HL-60 (cell line): ENCODE measurements at regions not wholly inside any gene's neighbourhood (a gene's known extent, or its start where the extent isn't known, plus 50 kb on each side); places are given as distances from the start of the nearest gene placed in this dataset.

Experiments
- DNase-seq, 2 experiments: peaks; one replicate each; pipeline ENCODE4 v3.0.0-alpha.2; 2010 to 2020; ENCODE audit warnings: low read depth in 1 of 2, low spot score in 1 of 2
- H3K27ac ChIP-seq: fragments of 250-450 bp; sonication (Bioruptor Pico); replicated peaks from 2 replicates; pipeline ENCODE4 v1.5.1; 2020; ENCODE audit warnings: mild to moderate bottlenecking, moderate library complexity
- H3K27me3 ChIP-seq: fragments of 250-450 bp; sonication (Bioruptor Pico); 2 replicates; pipeline ENCODE4 v1.5.1; 2021; ENCODE audit warnings: mild to moderate bottlenecking, moderate library complexity; ENCODE audit not compliant: insufficient read depth, poor library complexity, severe bottlenecking
- H3K4me3 ChIP-seq: replicated peaks from 2 replicates; pipeline ENCODE4 v1.5.1; 2011; ENCODE audit warnings: mild to moderate bottlenecking, control low read depth, low read length; ENCODE audit not compliant: insufficient read depth
- GABPA ChIP-seq: IDR thresholded peaks from 2 replicates; pipeline ENCODE4 v1.6.1; 2012; ENCODE audit warnings: low read depth
- POLR2AphosphoS5 ChIP-seq: IDR thresholded peaks from 2 replicates; pipeline ENCODE4 v1.6.1; 2012; ENCODE audit warnings: low read depth
- SPI1 ChIP-seq: IDR thresholded peaks from 2 replicates; pipeline ENCODE4 v1.6.1; 2012; ENCODE audit warnings: low read depth, mild to moderate bottlenecking, borderline replicate concordance
- TF ChIP-seq, protein P1 (sequence below): IDR thresholded peaks from 2 replicates; pipeline ENCODE4 v1.6.1; 2012; ENCODE audit warnings: low read depth; ENCODE audit not compliant: insufficient replicate concordance
- TF ChIP-seq, protein P2 (sequence below): IDR thresholded peaks from one replicate; pipeline ENCODE4 v1.5.1; 2011; ENCODE audit warnings: low read length, control low read depth, inconsistent platforms; ENCODE audit not compliant: insufficient read depth

DNA sequence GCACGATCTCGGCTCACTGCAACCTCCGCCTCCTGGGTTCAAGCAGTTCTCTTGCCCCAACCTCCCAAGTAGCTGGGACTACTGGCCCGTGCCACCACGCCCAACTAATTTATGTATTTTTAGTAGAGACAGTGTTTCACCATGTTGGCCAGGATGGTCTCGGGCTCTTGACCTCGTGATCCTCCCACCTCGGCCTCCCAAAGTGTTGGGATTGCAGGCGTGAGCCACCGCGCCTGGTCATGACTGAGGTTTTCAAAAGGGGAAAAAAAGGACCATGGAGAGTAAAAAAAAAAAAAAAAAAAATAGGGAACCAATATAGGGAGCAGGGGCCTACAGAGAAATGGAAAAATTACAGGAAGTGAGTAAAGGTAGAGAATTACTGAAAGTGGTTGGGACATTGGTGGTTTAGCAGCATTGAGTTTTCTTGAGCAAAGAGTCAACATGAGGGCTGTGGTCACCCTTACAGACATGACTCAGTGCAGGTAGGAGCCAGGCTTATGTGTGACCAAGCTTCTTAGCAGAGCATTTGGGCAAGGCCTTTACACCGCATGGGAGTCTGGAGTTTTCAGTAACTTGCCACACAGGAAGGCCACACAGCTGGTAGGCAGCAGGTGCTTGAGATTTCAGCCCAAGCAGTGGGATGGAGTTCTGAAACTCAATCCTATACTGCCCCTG is 447.3 kb downstream of the HS3ST3B1 start:
- peak overlapping the region; percentile 30; the same call in 1 of the 2 replicates for H3K27ac ChIP-seq
- peak; percentile 64 to 82 for DNase-seq
- H3K27me3 ChIP-seq: no peaks in the 10 kb centered on the region
- TF ChIP-seq, protein P1, sequence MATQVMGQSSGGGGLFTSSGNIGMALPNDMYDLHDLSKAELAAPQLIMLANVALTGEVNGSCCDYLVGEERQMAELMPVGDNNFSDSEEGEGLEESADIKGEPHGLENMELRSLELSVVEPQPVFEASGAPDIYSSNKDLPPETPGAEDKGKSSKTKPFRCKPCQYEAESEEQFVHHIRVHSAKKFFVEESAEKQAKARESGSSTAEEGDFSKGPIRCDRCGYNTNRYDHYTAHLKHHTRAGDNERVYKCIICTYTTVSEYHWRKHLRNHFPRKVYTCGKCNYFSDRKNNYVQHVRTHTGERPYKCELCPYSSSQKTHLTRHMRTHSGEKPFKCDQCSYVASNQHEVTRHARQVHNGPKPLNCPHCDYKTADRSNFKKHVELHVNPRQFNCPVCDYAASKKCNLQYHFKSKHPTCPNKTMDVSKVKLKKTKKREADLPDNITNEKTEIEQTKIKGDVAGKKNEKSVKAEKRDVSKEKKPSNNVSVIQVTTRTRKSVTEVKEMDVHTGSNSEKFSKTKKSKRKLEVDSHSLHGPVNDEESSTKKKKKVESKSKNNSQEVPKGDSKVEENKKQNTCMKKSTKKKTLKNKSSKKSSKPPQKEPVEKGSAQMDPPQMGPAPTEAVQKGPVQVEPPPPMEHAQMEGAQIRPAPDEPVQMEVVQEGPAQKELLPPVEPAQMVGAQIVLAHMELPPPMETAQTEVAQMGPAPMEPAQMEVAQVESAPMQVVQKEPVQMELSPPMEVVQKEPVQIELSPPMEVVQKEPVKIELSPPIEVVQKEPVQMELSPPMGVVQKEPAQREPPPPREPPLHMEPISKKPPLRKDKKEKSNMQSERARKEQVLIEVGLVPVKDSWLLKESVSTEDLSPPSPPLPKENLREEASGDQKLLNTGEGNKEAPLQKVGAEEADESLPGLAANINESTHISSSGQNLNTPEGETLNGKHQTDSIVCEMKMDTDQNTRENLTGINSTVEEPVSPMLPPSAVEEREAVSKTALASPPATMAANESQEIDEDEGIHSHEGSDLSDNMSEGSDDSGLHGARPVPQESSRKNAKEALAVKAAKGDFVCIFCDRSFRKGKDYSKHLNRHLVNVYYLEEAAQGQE: no peak
- peak; percentile 63 for TF ChIP-seq POLR2AphosphoS5
- TF ChIP-seq SPI1: peak; percentile 48; the same call in 1 of the 2 replicates
- TF ChIP-seq, protein P2, sequence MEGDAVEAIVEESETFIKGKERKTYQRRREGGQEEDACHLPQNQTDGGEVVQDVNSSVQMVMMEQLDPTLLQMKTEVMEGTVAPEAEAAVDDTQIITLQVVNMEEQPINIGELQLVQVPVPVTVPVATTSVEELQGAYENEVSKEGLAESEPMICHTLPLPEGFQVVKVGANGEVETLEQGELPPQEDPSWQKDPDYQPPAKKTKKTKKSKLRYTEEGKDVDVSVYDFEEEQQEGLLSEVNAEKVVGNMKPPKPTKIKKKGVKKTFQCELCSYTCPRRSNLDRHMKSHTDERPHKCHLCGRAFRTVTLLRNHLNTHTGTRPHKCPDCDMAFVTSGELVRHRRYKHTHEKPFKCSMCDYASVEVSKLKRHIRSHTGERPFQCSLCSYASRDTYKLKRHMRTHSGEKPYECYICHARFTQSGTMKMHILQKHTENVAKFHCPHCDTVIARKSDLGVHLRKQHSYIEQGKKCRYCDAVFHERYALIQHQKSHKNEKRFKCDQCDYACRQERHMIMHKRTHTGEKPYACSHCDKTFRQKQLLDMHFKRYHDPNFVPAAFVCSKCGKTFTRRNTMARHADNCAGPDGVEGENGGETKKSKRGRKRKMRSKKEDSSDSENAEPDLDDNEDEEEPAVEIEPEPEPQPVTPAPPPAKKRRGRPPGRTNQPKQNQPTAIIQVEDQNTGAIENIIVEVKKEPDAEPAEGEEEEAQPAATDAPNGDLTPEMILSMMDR: no peak
- no peak for TF ChIP-seq GABPA
- H3K4me3 ChIP-seq: no peak overlapping the region

DNA sequence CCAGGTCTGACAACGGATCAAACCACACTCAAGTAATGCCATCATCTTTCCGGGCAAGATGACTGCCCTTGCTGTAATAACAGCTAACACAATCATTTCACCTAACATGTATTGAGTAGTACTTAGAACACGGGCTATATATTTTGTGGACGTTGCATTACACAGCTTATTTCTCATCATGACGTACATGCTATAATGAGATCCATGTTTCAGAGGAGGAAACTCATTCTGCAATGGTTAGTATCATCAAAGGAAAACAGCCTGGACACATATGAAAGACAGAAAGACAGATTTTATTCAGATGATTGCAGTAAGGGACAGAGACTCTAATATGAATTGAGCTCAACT is 446.7 kb downstream of the HS3ST3B1 start:
- H3K4me3 ChIP-seq: no peak overlapping the region
- DNase-seq: no peak
- no peaks in the 10 kb centered on the region for H3K27me3 ChIP-seq
- TF ChIP-seq, protein P2: no peak
- TF ChIP-seq, protein P1: no peak
- no peak for TF ChIP-seq POLR2AphosphoS5
- TF ChIP-seq GABPA: no peak
- TF ChIP-seq SPI1: no peak
- H3K27ac ChIP-seq: no peak overlapping the region

DNA sequence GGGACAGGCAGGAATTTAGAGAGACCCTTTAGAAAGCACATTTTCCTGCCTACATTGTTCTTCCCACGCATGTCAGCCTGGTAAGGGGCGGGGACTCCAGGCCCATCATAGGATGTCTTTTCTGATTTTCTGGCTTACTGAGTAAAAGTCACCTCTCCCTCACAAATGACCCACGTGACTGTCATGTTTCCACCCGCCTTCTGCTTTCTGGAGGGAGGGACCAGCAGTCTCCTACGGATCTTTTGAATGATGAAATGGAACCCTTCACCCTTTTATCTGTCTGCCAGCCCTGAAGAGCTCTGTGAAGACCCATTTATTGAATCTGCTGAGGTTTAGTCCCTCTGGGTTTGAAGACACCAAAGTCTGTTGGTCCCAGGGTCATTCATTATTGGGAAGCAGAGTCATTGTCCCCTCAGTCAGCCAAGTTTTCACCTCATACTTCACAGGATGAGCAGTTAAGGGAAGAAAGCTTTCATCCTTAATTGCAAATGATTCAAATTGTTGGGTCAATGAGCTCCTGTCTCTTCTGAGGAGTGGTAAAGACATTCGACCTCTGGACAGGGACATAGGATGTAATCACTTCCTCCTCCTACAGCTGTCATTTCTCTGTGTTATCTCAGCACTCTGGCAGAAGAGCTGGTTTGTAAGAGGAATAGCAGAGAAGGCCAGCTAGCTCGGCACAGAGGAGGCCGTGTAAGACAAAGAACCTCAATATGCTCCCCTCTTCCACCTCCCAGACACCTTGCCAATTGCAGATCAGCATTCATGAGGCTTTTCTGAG is 446.1 kb downstream of the HS3ST3B1 start:
- no peaks in the 10 kb centered on the region for H3K27me3 ChIP-seq
- no peak overlapping the region for H3K4me3 ChIP-seq
- no peak for TF ChIP-seq GABPA
- no peak for TF ChIP-seq POLR2AphosphoS5
- peak in 1 of 2 experiments; percentile 18 for DNase-seq
- H3K27ac ChIP-seq: no peak overlapping the region

DNA sequence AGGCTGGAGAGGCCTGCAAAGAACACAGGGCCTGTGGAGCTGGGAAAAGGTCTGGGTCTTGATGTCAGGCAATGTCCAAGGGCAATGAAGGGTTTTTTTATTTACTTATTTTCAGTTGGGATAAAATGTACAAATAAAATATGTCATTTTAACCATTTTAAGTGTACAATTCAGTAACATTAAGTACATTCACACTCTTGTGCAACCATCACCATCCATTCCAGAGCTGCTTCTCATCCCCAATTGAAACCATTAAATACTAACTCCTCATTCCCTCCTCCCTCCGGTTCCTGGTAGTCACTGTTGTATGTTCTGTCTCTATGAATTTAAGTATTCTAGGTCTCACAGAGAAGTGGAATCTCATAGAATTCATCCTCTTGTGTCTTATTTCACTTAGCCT is 444.7 kb downstream of the HS3ST3B1 start:
- H3K27me3 ChIP-seq: no peaks in the 10 kb centered on the region
- no peak for DNase-seq
- no peak for TF ChIP-seq POLR2AphosphoS5
- TF ChIP-seq, protein P2: no peak
- TF ChIP-seq GABPA: no peak
- TF ChIP-seq, protein P1: no peak
- no peak for TF ChIP-seq SPI1
- H3K4me3 ChIP-seq: no peak overlapping the region
- H3K27ac ChIP-seq: no peak overlapping the region
